C4-2B (cell line): ENCODE measurements at regions not wholly inside any gene's neighbourhood (a gene's known extent, or its start where the extent isn't known, plus 50 kb on each side); places are given as distances from the start of the nearest gene placed in this dataset.
"Not testable (repeated sequence)": the region's sequence is repeated elsewhere in the genome, so short reads cannot be mapped to it uniquely, and the experiment has no call there.

Experiments used
- H3K27ac ChIP-seq: fragments of 450-650 bp; 2 replicates; pipeline ENCODE4 v1.5.1; 2017
- ZFX ChIP-seq: fragments of 450-650 bp; IDR thresholded peaks from 2 replicates; pipeline ENCODE4 v1.6.1; 2017
- TF ChIP-seq, protein P1 (sequence below): fragments of 450-650 bp; conservative IDR thresholded peaks from 2 replicates; pipeline ENCODE4 v1.5.1; 2017; ENCODE audit warnings: mild to moderate bottlenecking

DNA sequence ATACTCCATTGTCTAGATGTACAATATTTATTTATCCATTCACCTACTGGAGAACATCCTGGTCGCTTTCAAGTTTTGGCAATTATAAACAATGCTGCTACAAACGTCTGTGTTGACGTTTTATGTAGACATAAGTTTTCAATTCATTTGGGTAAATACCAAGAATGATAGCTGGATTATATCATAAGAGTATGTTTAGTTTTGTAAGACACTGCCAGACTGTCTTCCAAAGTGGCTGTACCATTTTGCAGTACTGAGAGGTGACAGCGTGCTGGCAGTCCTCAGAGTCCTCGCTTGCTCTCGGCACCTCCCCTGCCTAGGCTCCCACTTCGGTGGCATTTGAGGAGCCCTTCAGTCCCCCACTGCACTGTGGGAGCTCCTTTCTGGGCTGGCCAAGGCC is 253.3 kb upstream of the INTU start:
- TF ChIP-seq, protein P1, sequence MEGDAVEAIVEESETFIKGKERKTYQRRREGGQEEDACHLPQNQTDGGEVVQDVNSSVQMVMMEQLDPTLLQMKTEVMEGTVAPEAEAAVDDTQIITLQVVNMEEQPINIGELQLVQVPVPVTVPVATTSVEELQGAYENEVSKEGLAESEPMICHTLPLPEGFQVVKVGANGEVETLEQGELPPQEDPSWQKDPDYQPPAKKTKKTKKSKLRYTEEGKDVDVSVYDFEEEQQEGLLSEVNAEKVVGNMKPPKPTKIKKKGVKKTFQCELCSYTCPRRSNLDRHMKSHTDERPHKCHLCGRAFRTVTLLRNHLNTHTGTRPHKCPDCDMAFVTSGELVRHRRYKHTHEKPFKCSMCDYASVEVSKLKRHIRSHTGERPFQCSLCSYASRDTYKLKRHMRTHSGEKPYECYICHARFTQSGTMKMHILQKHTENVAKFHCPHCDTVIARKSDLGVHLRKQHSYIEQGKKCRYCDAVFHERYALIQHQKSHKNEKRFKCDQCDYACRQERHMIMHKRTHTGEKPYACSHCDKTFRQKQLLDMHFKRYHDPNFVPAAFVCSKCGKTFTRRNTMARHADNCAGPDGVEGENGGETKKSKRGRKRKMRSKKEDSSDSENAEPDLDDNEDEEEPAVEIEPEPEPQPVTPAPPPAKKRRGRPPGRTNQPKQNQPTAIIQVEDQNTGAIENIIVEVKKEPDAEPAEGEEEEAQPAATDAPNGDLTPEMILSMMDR: no peak

GRCh38 chr4:127379948-127380347 is 252.8 kb upstream of the INTU start:
- H3K27ac ChIP-seq: not testable (repeated sequence)

More for the DNA sequence above, 253.3 kb upstream of the INTU start:
- H3K27ac ChIP-seq: no peak overlapping the region

DNA sequence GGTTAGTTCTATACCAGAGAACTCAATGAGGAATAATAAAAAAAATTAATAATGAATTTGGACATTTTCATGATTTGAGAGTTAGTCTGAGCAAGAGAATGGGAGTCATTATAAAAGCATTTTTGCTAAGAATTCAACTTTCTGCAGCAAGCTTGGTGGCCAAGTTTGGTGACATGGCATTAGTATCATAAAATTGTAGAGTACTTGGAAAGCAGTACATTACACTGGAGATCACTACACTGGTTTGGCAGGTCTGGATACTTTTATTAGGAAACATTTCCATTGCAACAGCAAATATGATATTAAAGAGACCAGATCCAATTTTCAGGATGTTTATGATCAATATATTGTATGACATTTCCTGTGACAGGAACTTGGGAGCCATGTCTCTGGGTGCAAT is 249.1 kb upstream of the INTU start:
- no peak overlapping the region for H3K27ac ChIP-seq
- TF ChIP-seq, protein P1: no peak
- TF ChIP-seq ZFX: no peak

- no peak overlapping the region for H3K27ac ChIP-seq
- TF ChIP-seq, protein P1: no peak
- TF ChIP-seq ZFX: no peak
Observed at GRCh38 chr4:127394516-127394915, 238.2 kb upstream of the INTU start.

DNA sequence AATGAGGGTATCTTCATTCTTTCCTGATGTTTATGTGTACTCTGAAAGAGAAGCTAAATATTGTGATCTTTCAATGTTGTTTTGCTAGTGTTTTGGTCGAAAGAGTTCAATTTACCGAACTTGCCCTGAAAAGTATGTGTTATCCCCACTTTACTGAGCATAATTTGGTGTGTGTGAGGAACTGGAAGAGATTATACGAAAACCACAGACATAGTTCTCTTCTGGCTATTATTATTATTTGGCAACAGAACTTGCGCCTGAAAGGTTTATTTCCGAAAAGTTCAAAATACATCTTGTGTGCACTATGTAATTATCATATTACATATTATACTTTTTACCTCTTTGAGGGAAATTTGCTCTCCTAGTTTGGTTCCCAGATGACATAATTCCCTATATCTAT is 232.5 kb upstream of the INTU start:
- no peak for TF ChIP-seq ZFX
- TF ChIP-seq, protein P1: no peak
- no peak overlapping the region for H3K27ac ChIP-seq

DNA sequence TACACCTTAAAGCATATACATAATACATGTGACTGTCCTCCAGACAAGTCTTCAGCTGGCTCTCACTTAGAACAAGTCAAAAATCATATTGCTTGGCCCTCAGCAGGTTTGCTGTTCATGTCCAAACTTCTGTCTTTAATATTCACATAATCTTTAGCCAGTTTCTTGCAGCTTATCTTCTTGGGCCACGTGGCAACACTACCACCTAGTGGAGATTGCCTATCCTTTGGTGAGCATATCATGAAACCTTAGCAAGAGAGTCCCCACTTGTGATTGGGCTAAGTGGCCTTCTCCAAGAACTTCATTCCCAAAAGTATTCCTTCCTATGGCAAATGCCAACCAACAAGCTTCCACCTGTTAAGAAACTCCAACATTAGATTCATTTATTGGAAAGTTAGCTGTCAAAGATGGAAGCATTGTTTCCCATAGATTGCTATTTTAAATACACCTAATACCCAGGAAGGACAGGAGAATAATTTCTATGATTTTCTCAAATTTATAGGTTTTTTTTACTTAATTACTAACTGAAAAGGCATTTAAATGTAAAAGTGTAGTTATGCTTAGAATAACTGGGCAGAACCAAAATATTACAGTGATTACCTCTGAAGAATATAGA is 231.9 kb upstream of the INTU start:
- H3K27ac ChIP-seq: no peak overlapping the region
- no peak for TF ChIP-seq ZFX
- TF ChIP-seq, protein P1: peak; percentile 85

- H3K27ac ChIP-seq: no peak overlapping the region
- TF ChIP-seq ZFX: no peak
- TF ChIP-seq, protein P1: no peak
Observed at GRCh38 chr4:127403471-127404084, 229.2 kb upstream of the INTU start.

- H3K27ac ChIP-seq: no peak overlapping the region
- TF ChIP-seq ZFX: no peak
- TF ChIP-seq, protein P1: no peak
Observed at GRCh38 chr4:127406187-127406586, 226.6 kb upstream of the INTU start.

DNA sequence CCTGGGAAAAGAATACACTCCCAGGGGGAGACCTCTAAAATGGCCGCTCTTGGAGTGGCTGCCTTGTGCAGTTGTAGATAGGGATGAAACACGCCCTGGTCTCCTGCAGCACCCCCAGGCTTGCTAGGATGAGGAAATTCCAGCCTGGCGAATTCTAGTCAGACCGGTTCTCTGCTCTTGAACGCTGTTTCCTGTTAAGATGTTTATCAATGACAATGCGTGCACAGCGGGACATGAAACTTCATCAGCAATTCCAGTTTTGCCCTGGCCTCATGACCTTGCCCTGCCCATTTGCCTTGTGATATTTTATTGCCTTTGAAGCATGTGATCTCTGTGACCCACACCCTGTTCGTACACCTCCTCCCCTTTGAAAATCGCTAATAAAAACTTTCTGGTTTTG is 225.2 kb upstream of the INTU start:
- not testable (repeated sequence) for H3K27ac ChIP-seq
